IPS DF 4.7 (cell line): ENCODE measurements at regions not wholly inside any gene's neighbourhood (a gene's known extent, or its start where the extent isn't known, plus 50 kb on each side); places are given as distances from the start of the nearest gene placed in this dataset.

ENCODE experiments used
- DNase-seq: peaks from one replicate; pipeline ENCODE4 v3.0.0-alpha.2; 2013; ENCODE audit warnings: low spot score; ENCODE audit errors: extremely low read depth

DNA sequence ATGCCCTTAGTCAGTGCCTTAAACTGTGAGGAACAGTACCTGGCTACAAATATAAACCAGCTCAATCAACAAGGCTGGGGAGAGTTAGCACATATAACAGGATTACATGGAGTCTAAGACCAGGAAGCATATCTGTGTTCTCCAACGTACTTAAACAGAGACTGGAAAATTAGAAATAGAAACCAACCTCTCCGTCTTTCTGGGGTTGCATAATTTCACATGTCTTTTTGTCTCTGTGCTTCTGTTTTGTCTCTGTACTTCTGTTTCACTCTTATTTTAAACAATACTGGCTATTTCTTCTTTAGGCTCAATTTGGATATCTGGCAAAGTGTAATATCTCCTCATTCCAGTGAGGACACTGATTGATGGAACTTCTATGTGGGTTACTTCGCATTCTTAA lies 749.0 kb upstream of the ZEB2 start:
- no peak for DNase-seq

DNA sequence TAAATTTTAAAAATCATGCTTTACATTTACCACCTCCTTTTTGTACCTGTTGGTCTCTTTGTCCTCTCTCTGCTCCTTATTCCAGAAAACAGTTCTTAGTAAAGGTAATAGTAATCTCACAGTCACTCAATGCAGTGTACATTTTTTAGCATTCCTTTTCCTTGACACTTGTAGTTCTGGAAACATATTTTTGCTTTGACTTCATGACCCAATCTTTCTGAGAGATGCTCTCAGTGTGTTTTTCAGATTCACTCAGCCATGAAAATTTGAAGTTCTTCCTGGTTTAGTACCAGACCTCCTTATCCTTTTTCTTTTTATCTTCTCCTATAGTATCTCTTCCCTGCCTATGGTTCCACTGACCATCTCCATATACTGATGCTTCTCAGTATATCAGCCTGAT lies 747.5 kb upstream of the ZEB2 start:
- no peak for DNase-seq

DNA sequence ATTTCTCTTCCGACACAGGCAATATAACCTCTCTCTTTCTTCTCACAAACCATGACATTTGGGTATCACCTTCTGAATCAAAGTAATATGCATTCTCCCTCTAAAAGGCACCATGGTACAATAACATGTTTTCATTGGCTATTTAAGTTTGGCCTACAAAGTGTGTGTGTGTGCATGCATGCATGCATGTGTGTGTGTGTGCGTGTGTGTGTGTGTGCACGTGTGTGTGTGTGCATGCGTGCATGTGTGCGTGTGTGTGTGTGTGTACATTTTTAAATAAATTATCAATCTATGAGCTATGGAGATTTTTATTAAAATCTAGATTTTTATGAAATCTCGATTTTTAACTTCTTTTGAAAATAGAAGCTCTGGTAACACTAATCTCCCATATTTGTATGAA lies 745.3 kb upstream of the ZEB2 start:
- DNase-seq: no peak

DNA sequence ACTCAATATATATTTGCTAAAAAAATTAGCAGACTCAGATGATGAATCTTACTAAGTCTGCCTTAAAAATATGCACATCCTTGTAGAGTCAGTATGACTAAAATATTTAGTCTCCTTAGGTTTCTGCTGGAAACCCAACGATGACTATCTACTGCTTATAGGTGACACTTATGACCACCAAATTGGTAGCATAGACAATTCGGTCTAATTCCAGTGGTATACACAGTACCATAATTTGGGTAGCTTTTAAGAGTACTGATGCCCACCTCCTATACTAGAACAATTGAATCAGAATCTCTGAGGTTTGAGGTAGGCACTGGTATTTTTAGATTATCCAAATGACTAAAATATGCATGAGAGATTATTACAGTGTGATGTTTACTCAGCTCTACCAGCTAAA lies 740.8 kb upstream of the ZEB2 start:
- DNase-seq: no peak

DNA sequence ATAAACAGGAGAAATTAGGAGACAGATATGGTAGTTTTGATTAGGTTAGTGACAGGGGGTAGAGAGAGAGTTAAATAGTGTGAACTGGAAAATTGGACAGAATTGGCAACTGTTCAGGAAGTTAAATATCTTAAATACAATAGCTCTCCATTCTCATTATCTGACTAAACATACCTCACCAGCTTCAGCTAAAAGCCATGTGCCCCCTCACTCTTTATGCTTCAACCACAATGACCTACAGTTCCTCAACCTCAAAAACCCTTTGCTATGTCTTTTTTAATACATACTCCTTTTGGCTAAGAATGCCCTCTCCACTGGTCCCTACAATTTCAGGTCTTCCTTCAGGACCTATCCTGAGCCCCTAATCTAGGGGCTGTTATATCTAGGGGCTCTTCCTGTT lies 740.2 kb upstream of the ZEB2 start:
- no peak for DNase-seq

DNA sequence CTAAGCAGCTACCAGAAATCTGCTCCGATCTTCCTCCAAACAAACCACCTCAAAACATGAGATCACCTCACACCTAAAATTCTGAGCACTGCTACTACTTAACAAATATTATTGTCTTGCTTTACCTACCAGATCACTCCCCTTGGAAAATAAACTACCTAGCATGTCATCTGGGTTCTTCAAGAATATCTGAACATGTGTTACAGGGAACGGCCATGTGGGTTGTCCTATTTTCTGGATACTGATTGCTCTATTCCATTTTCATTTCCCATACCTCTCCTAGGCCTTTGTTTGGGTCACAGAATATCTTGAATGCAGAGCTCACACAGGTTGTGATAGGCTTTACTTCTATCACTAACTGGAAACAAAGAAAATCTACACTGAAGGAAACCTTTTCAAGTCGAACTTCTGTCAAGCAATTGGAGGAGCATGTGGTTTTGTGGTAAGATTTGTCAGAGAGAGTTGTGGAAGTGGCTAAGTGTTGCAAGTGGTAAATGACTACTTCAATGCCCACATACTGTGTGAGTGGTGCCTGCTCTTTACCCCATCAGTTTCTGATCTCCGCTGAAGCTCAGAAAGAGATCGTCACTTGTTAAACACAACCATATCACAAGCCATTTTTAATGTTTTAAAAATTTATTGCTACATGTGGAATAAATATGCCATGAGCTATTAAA lies 739.1 kb upstream of the ZEB2 start:
- DNase-seq: no peak

DNA sequence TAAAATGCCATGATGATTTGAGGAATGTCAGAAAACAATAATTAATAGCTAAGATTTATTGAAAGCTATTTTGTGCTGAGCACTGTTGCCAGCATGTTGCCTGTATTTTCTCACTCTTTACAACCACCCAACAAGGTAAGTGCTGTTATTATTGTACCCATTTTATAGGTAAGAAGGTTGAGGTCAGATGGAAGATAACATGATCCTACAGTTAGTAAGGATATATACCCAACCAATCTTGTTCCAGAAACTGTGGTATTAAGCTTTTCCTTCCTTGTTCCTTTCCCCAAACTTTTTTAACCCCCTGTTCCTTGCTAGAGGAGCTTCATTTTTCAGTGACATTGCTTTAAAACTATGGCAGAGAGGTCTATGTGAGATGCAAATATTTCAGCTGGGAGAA lies 738.0 kb upstream of the ZEB2 start:
- no peak for DNase-seq

DNA sequence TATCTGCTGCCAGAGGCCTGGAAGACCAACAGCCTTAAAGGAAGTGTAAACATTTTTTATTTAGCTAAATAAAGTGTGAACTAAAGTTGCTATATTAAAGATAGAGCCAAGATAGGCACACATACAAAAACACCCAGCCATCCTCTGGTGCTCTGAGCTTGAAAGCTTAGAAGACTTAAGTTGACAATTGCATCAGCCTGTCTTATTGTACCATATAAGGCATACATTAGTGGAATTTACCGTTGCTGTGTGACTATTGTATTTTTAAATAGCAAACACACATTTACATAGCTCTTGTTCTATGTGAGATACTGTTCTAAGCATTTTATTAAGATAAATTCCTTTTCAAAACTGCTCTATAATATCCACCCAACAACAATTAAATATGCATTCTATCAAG lies 736.6 kb upstream of the ZEB2 start:
- DNase-seq: no peak

DNA sequence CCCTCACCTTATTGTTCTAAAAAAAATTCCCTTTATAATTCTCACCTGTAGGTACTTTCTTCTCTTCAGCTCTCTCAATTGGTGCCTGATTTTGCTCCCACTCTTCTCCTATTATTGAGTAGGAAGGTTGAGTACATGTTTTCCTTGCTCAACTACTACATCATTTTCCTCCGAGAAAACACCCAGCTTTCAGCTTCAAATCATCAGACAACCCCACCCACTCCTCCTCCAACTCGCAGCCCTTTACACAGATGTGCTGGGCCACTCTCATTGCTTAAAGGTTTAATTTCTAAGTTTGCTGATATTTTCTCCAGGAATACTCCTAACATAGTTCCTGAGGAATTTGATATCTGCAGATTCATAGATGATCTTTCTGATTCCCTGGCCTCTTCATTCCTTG lies 734.4 kb upstream of the ZEB2 start:
- DNase-seq: no peak

DNA sequence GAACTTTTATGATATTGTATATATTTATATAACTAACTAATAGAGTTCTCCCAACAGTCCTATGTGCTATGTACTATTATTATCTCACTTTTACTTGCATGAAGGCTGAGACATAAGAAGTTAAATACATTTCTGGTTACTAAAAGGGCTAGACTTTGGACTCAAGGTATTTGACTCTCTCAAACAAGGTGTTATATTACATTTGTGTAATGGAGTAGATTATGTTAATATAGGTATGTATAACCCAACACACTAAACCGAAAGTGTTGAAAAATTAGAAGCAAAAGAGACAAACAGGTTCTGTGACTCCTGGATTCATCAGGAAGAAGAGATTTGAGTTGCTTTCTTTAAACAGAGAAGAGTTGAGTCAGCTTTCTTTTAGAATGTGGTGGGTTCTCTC lies 733.6 kb upstream of the ZEB2 start:
- no peak for DNase-seq

DNA sequence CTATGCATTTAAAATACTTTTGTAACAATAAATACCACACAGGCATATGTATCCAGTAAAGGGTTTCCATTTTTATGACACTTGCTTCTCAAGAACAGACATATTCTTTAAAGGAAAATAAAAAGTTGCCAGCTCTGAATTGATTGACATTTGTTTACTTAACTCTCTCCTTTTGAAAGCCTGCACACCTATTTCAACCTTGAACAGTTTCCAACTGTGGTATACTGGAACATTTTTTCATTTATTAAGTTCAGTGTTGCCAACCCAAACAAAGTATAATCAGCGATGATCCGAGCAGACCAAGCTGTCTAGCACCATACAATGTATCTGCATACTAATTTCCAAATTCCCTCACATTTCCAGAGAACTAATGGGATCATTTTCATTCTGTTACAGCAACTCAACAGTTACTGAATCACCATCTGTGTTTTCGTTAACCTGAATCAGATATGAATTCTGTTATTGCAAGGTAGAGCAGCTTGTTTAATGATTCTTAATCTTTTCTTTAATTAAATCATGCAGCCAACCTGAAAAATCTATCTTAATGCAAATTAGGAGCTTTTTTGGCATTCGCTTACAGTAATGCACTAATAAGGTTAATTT lies 725.5 kb upstream of the ZEB2 start:
- DNase-seq: no peak

DNA sequence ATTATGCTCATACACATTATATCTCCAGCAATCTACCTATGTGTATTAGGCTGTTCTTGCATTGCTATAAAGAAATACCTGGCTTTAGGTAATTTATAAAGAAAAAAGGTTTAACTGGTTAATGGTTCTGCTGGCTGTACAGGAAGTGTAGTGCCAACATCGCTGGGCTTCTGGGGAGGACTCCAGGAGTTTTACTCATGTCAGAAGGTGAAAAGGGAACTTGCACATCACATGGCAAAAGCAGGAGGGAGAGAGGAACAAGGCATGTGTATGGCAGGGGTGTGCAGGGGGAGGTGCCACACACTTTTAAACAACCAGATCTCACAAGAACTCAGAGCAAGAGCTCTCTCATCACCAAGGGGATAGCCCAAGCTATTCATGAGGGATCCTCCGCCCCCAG lies 715.4 kb upstream of the ZEB2 start:
- DNase-seq: no peak

DNA sequence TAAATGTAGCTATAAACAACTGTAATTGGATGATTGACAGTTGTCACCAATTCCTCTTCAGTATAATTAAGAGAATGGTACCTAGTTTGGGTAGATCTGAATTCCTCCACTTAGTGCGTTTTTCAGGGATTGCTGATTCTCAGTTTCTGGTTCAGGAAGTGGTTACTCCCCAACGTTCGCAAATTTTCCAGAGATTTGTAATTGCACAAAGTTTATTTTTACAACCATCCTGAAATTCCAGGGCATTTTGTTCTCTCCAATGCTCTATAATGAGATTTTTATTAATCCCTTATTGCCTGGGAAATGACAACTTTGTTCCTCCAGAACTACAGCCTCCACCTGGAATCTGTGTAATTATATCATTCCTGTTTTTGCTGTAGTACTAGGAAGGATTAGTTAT lies 710.6 kb upstream of the ZEB2 start:
- DNase-seq: no peak

DNA sequence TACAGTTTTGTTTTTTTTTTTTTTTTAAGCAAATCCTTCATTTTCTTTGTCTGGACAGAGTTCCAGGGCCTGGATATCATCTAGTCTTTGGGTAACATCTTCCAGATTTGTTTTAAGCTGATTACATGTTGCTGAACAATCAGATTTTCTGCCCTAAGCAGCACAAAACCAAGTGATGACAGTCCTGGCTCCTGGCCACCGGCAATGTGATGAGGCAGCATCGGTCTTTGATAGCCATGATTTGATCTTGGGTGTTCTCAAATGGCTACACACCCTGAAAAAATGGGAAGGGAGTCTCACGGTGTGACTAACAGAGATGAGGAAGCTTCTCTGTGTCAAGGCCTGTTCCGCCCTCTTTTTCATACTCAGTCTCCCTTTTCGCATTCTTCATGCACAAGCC lies 708.6 kb upstream of the ZEB2 start:
- DNase-seq: no peak

DNA sequence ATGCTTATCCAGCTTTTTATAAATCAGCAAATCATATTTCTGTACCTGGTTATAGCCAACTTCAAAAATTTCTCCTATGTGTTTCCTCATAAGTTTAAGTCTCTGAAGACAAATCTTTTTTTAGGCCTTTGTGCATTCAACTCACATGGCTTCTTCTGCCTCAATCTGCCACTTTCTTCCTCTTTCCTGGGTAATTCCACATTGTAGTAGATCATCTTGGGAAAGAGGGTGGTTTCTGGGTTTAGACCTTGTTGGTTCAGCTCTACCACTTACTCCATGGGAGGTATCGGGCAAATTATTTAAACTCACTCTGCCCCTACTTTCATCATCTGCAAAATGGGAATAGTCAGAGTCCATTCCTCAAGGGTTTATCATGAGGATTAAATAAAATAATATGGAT lies 707.0 kb upstream of the ZEB2 start:
- no peak for DNase-seq

DNA sequence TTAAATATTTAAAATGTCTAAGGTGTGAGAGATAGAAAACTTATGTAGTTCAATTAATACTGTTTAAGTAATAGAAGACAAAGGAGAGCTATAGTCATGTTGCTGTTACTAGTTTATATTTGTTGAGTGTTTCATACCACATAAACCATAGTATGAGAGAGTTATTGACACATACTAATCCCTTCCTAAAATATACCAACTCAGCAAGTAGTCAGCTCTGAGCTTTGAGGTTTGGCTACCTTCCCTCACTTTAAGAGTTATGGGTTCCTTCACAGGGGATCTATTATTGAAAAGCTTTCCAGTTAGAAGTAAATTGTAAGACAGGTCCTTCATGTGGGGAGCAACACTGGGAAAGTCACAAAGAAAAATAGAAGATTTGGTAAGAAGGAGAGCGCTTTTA lies 701.6 kb upstream of the ZEB2 start:
- DNase-seq: no peak

DNA sequence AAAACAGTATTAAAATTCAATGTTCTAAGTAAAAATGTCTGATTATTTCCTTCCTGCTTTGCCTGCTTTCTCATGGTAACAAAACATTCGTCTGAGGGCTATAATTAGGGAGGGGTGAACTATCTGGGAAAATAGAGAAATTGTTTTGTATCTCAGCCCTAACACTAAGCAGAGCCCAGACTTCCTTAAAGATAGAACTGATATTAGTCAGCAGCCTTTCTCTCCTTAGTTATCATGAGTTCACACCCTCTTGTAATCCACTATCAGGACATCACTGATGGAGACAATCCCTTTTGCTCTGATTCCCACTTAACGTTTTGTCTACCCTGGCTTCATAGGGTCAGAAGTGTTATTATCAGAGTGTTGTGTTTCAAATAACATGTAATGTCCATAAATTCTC lies 701.1 kb upstream of the ZEB2 start:
- DNase-seq: no peak

DNA sequence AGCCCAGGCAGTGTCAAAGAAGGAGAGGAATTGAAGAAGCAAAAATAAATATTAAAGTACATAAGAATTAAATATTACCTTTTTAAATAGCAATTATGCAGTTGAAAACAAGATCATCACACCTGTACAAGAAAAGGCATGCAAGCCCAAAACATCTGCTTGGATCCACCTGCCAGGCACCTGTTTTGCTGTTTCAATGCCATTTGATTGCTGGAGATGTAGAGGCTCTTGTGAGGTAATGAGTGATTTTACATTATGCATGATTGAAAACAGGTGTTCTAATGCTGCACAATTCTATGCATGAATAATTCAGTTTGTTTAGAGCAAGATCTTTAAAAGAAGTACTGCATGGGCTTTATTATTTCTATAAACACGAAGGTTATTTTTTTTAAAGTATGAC lies 700.6 kb upstream of the ZEB2 start:
- DNase-seq: no peak

DNA sequence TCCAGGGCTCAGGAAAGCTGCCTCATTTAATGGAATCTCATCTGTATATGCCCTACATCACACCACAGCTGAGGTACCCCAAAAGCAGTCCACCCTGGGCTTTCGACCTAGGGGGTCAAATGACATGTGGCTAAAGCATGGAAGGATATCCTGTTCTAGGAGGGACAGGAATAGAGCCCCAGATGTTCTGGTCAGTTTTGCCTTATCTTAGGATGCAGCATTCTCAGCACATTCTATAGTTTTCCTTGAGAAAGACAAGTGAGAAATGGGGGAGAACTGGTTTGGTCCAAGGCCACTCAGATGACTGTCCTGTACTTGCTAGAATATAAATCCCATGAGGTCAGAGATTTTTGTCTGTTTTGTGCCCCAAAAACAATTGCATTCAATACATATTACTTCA lies 688.0 kb upstream of the ZEB2 start:
- DNase-seq: no peak

DNA sequence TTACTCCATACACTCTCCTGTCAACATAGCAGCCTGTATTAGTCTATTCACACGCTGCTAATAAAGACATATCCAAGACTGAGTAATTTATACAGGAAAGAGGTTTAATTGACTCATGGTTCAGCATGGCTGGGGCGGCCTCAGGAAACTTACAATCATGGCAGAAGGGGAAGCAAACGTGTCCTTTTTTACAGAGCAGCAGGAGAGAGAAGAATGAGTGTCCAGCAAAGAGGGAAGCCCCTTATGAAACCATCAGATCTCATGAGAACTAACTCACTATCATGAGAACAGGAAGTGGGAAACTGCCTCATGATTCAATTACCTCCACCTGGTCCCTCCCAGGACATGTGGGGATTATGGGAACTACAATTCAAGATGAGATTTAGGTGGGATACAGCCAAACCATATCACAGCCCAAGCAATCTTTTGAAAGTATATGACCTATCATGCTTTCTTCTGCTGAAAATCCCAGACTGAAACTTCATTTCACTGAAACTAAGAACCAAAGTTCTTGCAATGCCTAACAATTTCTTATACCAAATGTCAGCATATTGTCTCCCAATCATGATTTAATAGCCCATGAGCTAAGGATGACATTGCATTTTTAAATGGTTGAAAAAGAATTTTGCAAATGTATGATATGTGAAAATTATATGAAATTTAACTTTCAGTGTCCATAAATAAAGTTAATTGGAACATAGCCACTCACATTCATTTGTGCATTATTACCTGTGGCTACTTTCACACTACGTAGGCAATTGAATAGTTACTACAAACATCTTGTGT lies 686.8 kb upstream of the ZEB2 start:
- no peak for DNase-seq

DNA sequence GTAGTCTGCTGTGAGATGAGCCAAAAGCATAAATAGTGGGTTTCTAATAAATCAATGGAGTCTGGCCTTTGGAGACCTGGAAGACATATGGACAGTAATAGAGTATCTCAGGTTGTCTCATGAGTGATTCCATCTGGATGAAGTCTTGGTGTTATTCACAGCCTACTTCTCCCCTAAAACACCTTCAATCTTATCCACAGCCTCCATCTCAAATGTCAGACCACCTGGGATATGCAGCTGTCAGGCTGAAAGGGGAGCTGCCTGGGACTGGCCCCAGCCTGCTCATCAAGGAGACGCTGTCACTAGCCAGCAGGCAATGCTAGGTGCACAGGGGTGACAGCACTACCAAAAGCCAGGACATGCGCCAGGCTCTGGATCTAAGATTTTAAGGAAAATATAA lies 684.0 kb upstream of the ZEB2 start:
- DNase-seq: no peak

DNA sequence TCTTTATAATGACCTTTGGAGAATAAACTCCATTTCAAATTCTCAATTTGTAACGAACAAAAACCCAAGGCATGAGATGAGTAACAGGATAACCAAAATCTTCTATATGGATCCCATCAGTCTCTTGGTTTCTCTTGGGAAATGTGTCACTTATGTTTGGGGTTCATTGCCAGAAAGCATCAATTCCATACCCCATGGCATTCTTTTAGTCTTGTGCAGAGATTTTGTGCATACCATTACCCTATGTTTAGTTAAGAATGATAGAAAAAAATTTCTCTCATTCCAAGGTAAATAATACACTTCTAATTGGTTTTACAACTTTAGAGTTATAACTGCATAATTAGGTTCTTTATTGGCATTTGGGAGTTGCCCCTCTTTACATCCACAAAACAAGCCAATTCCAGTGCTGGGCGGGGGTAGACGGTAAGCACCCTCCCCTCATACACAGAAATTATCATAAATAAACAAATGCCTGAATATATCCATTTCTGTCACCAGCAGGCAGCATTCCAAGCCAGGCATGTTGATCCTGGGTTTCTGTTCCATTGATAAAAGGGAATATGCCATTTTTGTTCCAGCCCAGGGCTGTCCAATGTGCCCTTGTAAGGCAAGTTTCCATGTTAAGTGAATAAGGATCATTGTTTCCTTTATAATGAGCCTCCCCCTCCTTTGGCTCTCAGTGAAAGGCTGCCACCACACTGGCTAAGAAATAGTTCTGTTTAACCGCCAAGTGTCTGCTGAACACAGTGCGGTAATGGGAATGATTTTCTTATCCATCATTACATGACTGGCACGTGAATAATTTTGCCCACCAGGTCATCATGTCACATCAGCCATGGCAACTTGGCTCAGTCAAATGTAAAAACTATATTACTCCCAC lies 680.1 kb upstream of the ZEB2 start:
- no peak for DNase-seq
